ENCODE measurements at regions not wholly inside any gene's neighbourhood (a gene's known extent, or its start where the extent isn't known, plus 50 kb on each side); places are given as distances from the start of the nearest gene placed in this dataset.
A peak's percentile ranks its signal among the peaks of the same experiment; 100 is the strongest.

GRCh38 chr12:69003991-69004390, 71.0 kb upstream of the CPM start:
- H3K4me3 ChIP-seq (ENCODE audit: low read depth, low read length): no peak overlapping the region
- DNase-seq (ENCODE audit: low read depth, low spot score): no peak
- in situ Hi-C loops (cut with HindIII; ENCODE audit: low sequenced_read_pairs): no loop called here
- no peak for TF ChIP-seq CTCF (IDR thresholded peaks at IDR 0.05; ENCODE audit: low read depth, low read length)

- H3K4me3 ChIP-seq (ENCODE audit: low read depth, low read length): peak overlapping the region; percentile 22
- no peak for TF ChIP-seq CTCF (IDR thresholded peaks at IDR 0.05; ENCODE audit: low read depth, low read length)
- in situ Hi-C loops (cut with HindIII; ENCODE audit: low sequenced_read_pairs): no loop called here
- DNase-seq (ENCODE audit: low read depth, low spot score): peak; percentile 84
Observed at GRCh38 chr12:69007101-69007854, 74.3 kb upstream of the CPM start.

- H3K4me3 ChIP-seq (ENCODE audit: low read depth, low read length): no peak overlapping the region
- peak; percentile 10 for DNase-seq (ENCODE audit: low read depth, low spot score)
- TF ChIP-seq CTCF (IDR thresholded peaks at IDR 0.05; ENCODE audit: low read depth, low read length): no peak
- in situ Hi-C loops (cut with HindIII; ENCODE audit: low sequenced_read_pairs): no loop called here
Observed at GRCh38 chr12:69007855-69008351, 74.9 kb upstream of the CPM start.

- DNase-seq (ENCODE audit: low read depth, low spot score): no peak
- no peak for TF ChIP-seq CTCF (IDR thresholded peaks at IDR 0.05; ENCODE audit: low read depth, low read length)
- H3K4me3 ChIP-seq (ENCODE audit: low read depth, low read length): no peak overlapping the region
- in situ Hi-C loops (cut with HindIII; ENCODE audit: low sequenced_read_pairs): no loop called here
Observed at GRCh38 chr12:69008520-69008919, 75.5 kb upstream of the CPM start.

GRCh38 chr12:69014047-69014446, 81.1 kb upstream of the CPM start:
- TF ChIP-seq CTCF (IDR thresholded peaks at IDR 0.05; ENCODE audit: low read depth, low read length): no peak
- DNase-seq (ENCODE audit: low read depth, low spot score): no peak
- no peak overlapping the region for H3K4me3 ChIP-seq (ENCODE audit: low read depth, low read length)
- in situ Hi-C loops (cut with HindIII; ENCODE audit: low sequenced_read_pairs): no loop called here

GRCh38 chr12:69015017-69015416, 82.0 kb upstream of the CPM start:
- H3K4me3 ChIP-seq (ENCODE audit: low read depth, low read length): no peak overlapping the region
- in situ Hi-C loops (cut with HindIII; ENCODE audit: low sequenced_read_pairs): no loop called here
- DNase-seq (ENCODE audit: low read depth, low spot score): no peak
- no peak for TF ChIP-seq CTCF (IDR thresholded peaks at IDR 0.05; ENCODE audit: low read depth, low read length)

Measured in astrocyte of the spinal cord (primary cell).